Left ventricle myocardium inferior (tissue), 1 donor: ENCODE measurements at regions not wholly inside any gene's neighbourhood (a gene's known extent, or its start where the extent isn't known, plus 50 kb on each side); places are given as distances from the start of the nearest gene placed in this dataset.

Source experiments
- DNase-seq: peaks from one replicate; pipeline ENCODE4 v3.0.0-alpha.2; 2020
- H3K27ac ChIP-seq: fragments of 200-600 bp; replicated peaks from 2 replicates; pipeline ENCODE4 v1.8.0; 2021
- H3K27me3 ChIP-seq: fragments of 200-600 bp; 2 replicates; pipeline ENCODE4 v1.8.0; 2021; ENCODE audit warnings: low read depth
- H3K36me3 ChIP-seq: fragments of 200-600 bp; 2 replicates; pipeline ENCODE4 v1.8.0; 2021
- H3K4me1 ChIP-seq: fragments of 200-600 bp; 2 replicates; pipeline ENCODE4 v1.8.0; 2021
- H3K4me3 ChIP-seq: fragments of 200-600 bp; 2 replicates; pipeline ENCODE4 v1.8.0; 2021; ENCODE audit warnings: mild to moderate bottlenecking, moderate library complexity
- H3K9me3 ChIP-seq: fragments of 200-600 bp; replicated peaks from 2 replicates; pipeline ENCODE4 v1.8.0; 2021
- CTCF ChIP-seq: fragments of 200-600 bp; IDR thresholded peaks from 2 replicates; pipeline ENCODE4 v1.8.0; 2021; ENCODE audit warnings: antibody characterized with exemption, mild to moderate bottlenecking, borderline replicate concordance
- intact Hi-C: fragments of 100-400 bp; cut with micrococcal nuclease; formaldehyde crosslinking; loops from one replicate; pipeline ENCODE4 v1.11.0; 2022
- donor health status: DM: no; HTN: yes; CAD: no; lungs with severe emphysema.

GRCh38 chr16:79429381-79430190 lies 171.0 kb downstream of the MAF start:
- Histone ChIP-seq H3K36me3 (no peaks in the 10 kb centered on the region), H3K27me3 (no peaks in the 10 kb centered on the region), H3K27ac (no peak overlapping the region), H3K4me3 (no peak overlapping the region), H3K9me3 (no peaks in the 10 kb centered on the region), H3K4me1 (peaks cover 12% of the 10 kb centered on the region)
- intact Hi-C loops = no loop called here
- TF ChIP-seq CTCF = no peak
- no peak for DNase-seq

- Histone ChIP-seq H3K9me3 (no peaks in the 10 kb centered on the region), H3K4me3 (no peak overlapping the region), H3K27ac (no peak overlapping the region), H3K4me1 (peaks cover 12% of the 10 kb centered on the region), H3K27me3 (no peaks in the 10 kb centered on the region), H3K36me3 (no peaks in the 10 kb centered on the region)
- no peak for DNase-seq
- intact Hi-C loops = no loop called here
- TF ChIP-seq CTCF = no peak
These were observed 173.9 kb downstream of the MAF start for GRCh38 chr16:79426663-79427062.

- DNase-seq = no peak
- no peaks in the 10 kb centered on the region for H3K36me3 ChIP-seq
- TF ChIP-seq CTCF = no peak
- H3K27me3 ChIP-seq = peaks cover 20% of the 10 kb centered on the region
- H3K27ac ChIP-seq = no peak overlapping the region
- intact Hi-C loops = no loop called here
- no peak overlapping the region for H3K4me3 ChIP-seq
- H3K4me1 ChIP-seq = no peaks in the 10 kb centered on the region
- H3K9me3 ChIP-seq = no peaks in the 10 kb centered on the region
These were observed 178.5 kb downstream of the MAF start for GRCh38 chr16:79422064-79422463.

- H3K36me3 ChIP-seq = no peaks in the 10 kb centered on the region
- no peaks in the 10 kb centered on the region for H3K9me3 ChIP-seq
- intact Hi-C loops = no loop called here
- no peak overlapping the region for H3K4me3 ChIP-seq
- TF ChIP-seq CTCF = no peak
- no peak for DNase-seq
- H3K27me3 ChIP-seq = peaks cover 20% of the 10 kb centered on the region
- H3K27ac ChIP-seq = no peak overlapping the region
- H3K4me1 ChIP-seq = no peaks in the 10 kb centered on the region
These were observed 179.4 kb downstream of the MAF start for GRCh38 chr16:79421126-79421525.

- Histone ChIP-seq H3K4me3 (no peak overlapping the region), H3K36me3 (no peaks in the 10 kb centered on the region), H3K4me1 (no peaks in the 10 kb centered on the region), H3K9me3 (no peaks in the 10 kb centered on the region), H3K27me3 (peaks cover 20% of the 10 kb centered on the region), H3K27ac (no peak overlapping the region)
- no peak for TF ChIP-seq CTCF
- DNase-seq = no peak
- intact Hi-C loops = no loop called here
These were observed 180.0 kb downstream of the MAF start for GRCh38 chr16:79420493-79420892.
